ENCODE measurements at regions not wholly inside any gene's neighbourhood (a gene's known extent, or its start where the extent isn't known, plus 50 kb on each side); places are given as distances from the start of the nearest gene placed in this dataset.

- no peak for TF ChIP-seq REST (IDR thresholded peaks at IDR 0.05; ENCODE audit: insufficient read depth in 1 of 2, low read depth in 2 of 2, low read length in 2 of 2)
- TF ChIP-seq TAF1 (IDR thresholded peaks at IDR 0.05; ENCODE audit: borderline replicate concordance, insufficient read depth, low read length), result no peak
- TF ChIP-seq SIN3A (IDR thresholded peaks at IDR 0.05; ENCODE audit: borderline replicate concordance, insufficient read depth, low read length), result no peak
- no peak for TF ChIP-seq POLR2AphosphoS5 (IDR thresholded peaks at IDR 0.05; ENCODE audit: low read depth, low read length)
- no peak for TF ChIP-seq FOXP2 (optimal IDR thresholded peaks at IDR 0.05; ENCODE audit: borderline replicate concordance, extremely low read depth, extremely low read length, insufficient read depth)
Observed at GRCh38 chr6:113055998-113056397, 708.9 kb downstream of the RFPL4B start.
